Midbrain (tissue), 1 donor: ENCODE measurements at regions not wholly inside any gene's neighbourhood (a gene's known extent, or its start where the extent isn't known, plus 50 kb on each side); places are given as distances from the start of the nearest gene placed in this dataset.

Experiments
- DNase-seq: peaks from one replicate; lab custom pipeline; 2025; lab: John Stamatoyannopoulos, UW

- DNase-seq: no peak
Measured at GRCh38 chr3:66747696-66748095, 246.9 kb upstream of the LRIG1 start.

GRCh38 chr3:66748175-66748876 lies 247.5 kb upstream of the LRIG1 start:
- no peak for DNase-seq

GRCh38 chr3:66751842-66752241 lies 246.3 kb upstream of the KBTBD8 start:
- DNase-seq: no peak

- DNase-seq: no peak
Measured at GRCh38 chr3:66753670-66754069, 244.4 kb upstream of the KBTBD8 start.

GRCh38 chr3:66754613-66755012 lies 243.5 kb upstream of the KBTBD8 start:
- DNase-seq: no peak

- DNase-seq: no peak
Measured at GRCh38 chr3:66755924-66756323, 242.2 kb upstream of the KBTBD8 start.

GRCh38 chr3:66756468-66757036 lies 241.6 kb upstream of the KBTBD8 start:
- no peak for DNase-seq

GRCh38 chr3:66761093-66761780 lies 236.9 kb upstream of the KBTBD8 start:
- no peak for DNase-seq

- peak; percentile 29 for DNase-seq
Measured at GRCh38 chr3:66762916-66763693, 235.0 kb upstream of the KBTBD8 start.

GRCh38 chr3:66778107-66778506 lies 220.0 kb upstream of the KBTBD8 start:
- no peak for DNase-seq

GRCh38 chr3:66778777-66779176 lies 219.3 kb upstream of the KBTBD8 start:
- no peak for DNase-seq

GRCh38 chr3:66785191-66785909 lies 212.8 kb upstream of the KBTBD8 start:
- DNase-seq: no peak

GRCh38 chr3:66789580-66790237 lies 208.4 kb upstream of the KBTBD8 start:
- DNase-seq: no peak

GRCh38 chr3:66792086-66792485 lies 206.0 kb upstream of the KBTBD8 start:
- DNase-seq: no peak

GRCh38 chr3:66795365-66795764 lies 202.7 kb upstream of the KBTBD8 start:
- no peak for DNase-seq

GRCh38 chr3:66796343-66796742 lies 201.8 kb upstream of the KBTBD8 start:
- no peak for DNase-seq

- DNase-seq: peak; percentile 67
Measured at GRCh38 chr3:66797889-66798560, 200.1 kb upstream of the KBTBD8 start.

GRCh38 chr3:66800941-66801545 lies 197.1 kb upstream of the KBTBD8 start:
- DNase-seq: no peak

- DNase-seq: peak; percentile 19
Measured at GRCh38 chr3:66803206-66803605, 194.9 kb upstream of the KBTBD8 start.
